ENCODE measurements at regions not wholly inside any gene's neighbourhood (a gene's known extent, or its start where the extent isn't known, plus 50 kb on each side); places are given as distances from the start of the nearest gene placed in this dataset.

- Histone ChIP-seq H3K79me2 (ENCODE audit: control insufficient read depth, insufficient read depth, low read length) (no peaks in the 10 kb centered on the region), H3K4me2 (ENCODE audit: control insufficient read depth, extremely low read depth, insufficient read depth, low read depth, low read length) (no peak overlapping the region)
Observed at GRCh38 chr2:18975506-18976167, 382.8 kb downstream of the OSR1 start.

DNA sequence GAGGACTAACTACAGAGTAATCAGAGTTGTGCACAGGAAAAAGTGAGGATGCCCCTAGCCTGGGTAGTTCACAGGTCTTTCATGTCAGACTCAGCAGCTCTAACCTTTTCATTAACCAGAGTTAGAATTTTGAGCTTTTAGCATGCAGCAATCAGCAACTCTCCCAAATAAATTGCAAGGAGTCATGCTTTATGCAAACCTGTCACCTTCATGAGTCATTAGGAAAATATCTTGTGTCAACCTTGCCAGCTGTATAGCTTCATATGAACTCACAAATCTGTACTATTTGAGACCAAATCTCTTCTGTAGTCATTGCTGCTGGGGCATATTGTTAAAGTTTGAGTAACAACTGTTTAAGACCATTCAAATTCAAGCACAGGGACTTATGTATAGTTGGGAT lies 382.3 kb upstream of the NT5C1B start:
- FAIRE-seq (peak; percentile 76), DNase-seq (ENCODE audit: low read depth, low spot score) (no peak)
- Histone ChIP-seq H3K9me3 (ENCODE audit: control insufficient read depth, low read depth, low read length) (no peaks in the 10 kb centered on the region), H3K4me2 (ENCODE audit: control insufficient read depth, extremely low read depth, insufficient read depth, low read depth, low read length) (no peak overlapping the region), H2AFZ (ENCODE audit: control insufficient read depth, low read length) (no peak overlapping the region), H3K27me3 (ENCODE audit: control insufficient read depth, extremely low read depth, insufficient read depth, low read length) (no peaks in the 10 kb centered on the region), H4K20me1 (ENCODE audit: control insufficient read depth, extremely low read depth, insufficient read depth, low read length) (no peaks in the 10 kb centered on the region), H3K36me3 (ENCODE audit: control insufficient read depth in 2 of 2, extremely low read depth in 1 of 2, insufficient read depth in 2 of 2, low read length in 2 of 2) (no peaks in the 10 kb centered on the region), H3K27ac (ENCODE audit: control insufficient read depth, insufficient read depth, low read length) (no peak overlapping the region), H3K4me1 (ENCODE audit: control insufficient read depth, extremely low read depth, insufficient read depth, low read length) (peaks cover 4% of the 10 kb centered on the region), H3K9ac (ENCODE audit: control insufficient read depth, extremely low read depth, insufficient read depth, low read length) (no peak overlapping the region), H3K4me3 (ENCODE audit: control insufficient read depth in 2 of 3, extremely low read depth in 1 of 3, insufficient read depth in 2 of 3, low read depth in 1 of 3, low read length in 3 of 3) (no peak overlapping the region), H3K9me1 (ENCODE audit: control insufficient read depth, extremely low read depth, insufficient read depth, low read length) (no peaks in the 10 kb centered on the region), H3K79me2 (ENCODE audit: control insufficient read depth, insufficient read depth, low read length) (no peaks in the 10 kb centered on the region)
- dilution Hi-C loops (cut with MboI; ENCODE audit: extremely low pct_ligation_motif_present, low sequenced_read_pairs) = no loop called here
- TF ChIP-seq EZH2 (IDR thresholded peaks at IDR 0.05; ENCODE audit: low read length) = no peak
- TF ChIP-seq, protein P1, sequence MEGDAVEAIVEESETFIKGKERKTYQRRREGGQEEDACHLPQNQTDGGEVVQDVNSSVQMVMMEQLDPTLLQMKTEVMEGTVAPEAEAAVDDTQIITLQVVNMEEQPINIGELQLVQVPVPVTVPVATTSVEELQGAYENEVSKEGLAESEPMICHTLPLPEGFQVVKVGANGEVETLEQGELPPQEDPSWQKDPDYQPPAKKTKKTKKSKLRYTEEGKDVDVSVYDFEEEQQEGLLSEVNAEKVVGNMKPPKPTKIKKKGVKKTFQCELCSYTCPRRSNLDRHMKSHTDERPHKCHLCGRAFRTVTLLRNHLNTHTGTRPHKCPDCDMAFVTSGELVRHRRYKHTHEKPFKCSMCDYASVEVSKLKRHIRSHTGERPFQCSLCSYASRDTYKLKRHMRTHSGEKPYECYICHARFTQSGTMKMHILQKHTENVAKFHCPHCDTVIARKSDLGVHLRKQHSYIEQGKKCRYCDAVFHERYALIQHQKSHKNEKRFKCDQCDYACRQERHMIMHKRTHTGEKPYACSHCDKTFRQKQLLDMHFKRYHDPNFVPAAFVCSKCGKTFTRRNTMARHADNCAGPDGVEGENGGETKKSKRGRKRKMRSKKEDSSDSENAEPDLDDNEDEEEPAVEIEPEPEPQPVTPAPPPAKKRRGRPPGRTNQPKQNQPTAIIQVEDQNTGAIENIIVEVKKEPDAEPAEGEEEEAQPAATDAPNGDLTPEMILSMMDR (optimal IDR thresholded peaks at IDR 0.05 in 1 of 3, IDR thresholded peaks at IDR 0.05 in 1 of 3, conservative IDR thresholded peaks at IDR 0.05 in 1 of 3; ENCODE audit: extremely low read depth in 1 of 3, insufficient read depth in 2 of 3, low read length in 3 of 3) = no peak

More at GRCh38 chr2:18975506-18976167, 382.8 kb downstream of the OSR1 start:
- no peak for TF ChIP-seq EZH2 (IDR thresholded peaks at IDR 0.05; ENCODE audit: low read length)
- TF ChIP-seq, protein P1 (optimal IDR thresholded peaks at IDR 0.05 in 1 of 3, IDR thresholded peaks at IDR 0.05 in 1 of 3, conservative IDR thresholded peaks at IDR 0.05 in 1 of 3; ENCODE audit: extremely low read depth in 1 of 3, insufficient read depth in 2 of 3, low read length in 3 of 3) = no peak
- Histone ChIP-seq H4K20me1 (ENCODE audit: control insufficient read depth, extremely low read depth, insufficient read depth, low read length) (no peaks in the 10 kb centered on the region), H2AFZ (ENCODE audit: control insufficient read depth, low read length) (no peak overlapping the region), H3K9me1 (ENCODE audit: control insufficient read depth, extremely low read depth, insufficient read depth, low read length) (no peaks in the 10 kb centered on the region), H3K4me1 (ENCODE audit: control insufficient read depth, extremely low read depth, insufficient read depth, low read length) (peaks cover 4% of the 10 kb centered on the region), H3K27me3 (ENCODE audit: control insufficient read depth, extremely low read depth, insufficient read depth, low read length) (no peaks in the 10 kb centered on the region), H3K9ac (ENCODE audit: control insufficient read depth, extremely low read depth, insufficient read depth, low read length) (no peak overlapping the region), H3K4me3 (ENCODE audit: control insufficient read depth in 2 of 3, extremely low read depth in 1 of 3, insufficient read depth in 2 of 3, low read depth in 1 of 3, low read length in 3 of 3) (no peak overlapping the region), H3K9me3 (ENCODE audit: control insufficient read depth, low read depth, low read length) (no peaks in the 10 kb centered on the region), H3K36me3 (ENCODE audit: control insufficient read depth in 2 of 2, extremely low read depth in 1 of 2, insufficient read depth in 2 of 2, low read length in 2 of 2) (no peaks in the 10 kb centered on the region), H3K27ac (ENCODE audit: control insufficient read depth, insufficient read depth, low read length) (no peak overlapping the region)
- FAIRE-seq = no peak
- DNase-seq (ENCODE audit: low read depth, low spot score) = no peak
- dilution Hi-C loops (cut with MboI; ENCODE audit: extremely low pct_ligation_motif_present, low sequenced_read_pairs) = no loop called here

All from keratinocyte (primary cell).